Fibroblast of lung (primary cell): ENCODE measurements at regions not wholly inside any gene's neighbourhood (a gene's known extent, or its start where the extent isn't known, plus 50 kb on each side); places are given as distances from the start of the nearest gene placed in this dataset.

Experiments
- CTCF ChIP-seq, 2 donors: IDR thresholded peaks in 1 of 2; conservative IDR thresholded peaks in 1 of 2; 1 replicate in 1 of 2; 2 replicates in 1 of 2; pipeline ENCODE4 v1.5.1; 2011 to 2012; ENCODE audit warnings: low read length in 2 of 2, control low read depth in 1 of 2, inconsistent platforms in 1 of 2, low read depth in 1 of 2, mild to moderate bottlenecking in 1 of 2
- EZH2 ChIP-seq: IDR thresholded peaks from 2 replicates; pipeline ENCODE4 v1.5.1; 2012; ENCODE audit warnings: low read length, control low read depth, mild to moderate bottlenecking; ENCODE audit errors: missing control alignments

DNA sequence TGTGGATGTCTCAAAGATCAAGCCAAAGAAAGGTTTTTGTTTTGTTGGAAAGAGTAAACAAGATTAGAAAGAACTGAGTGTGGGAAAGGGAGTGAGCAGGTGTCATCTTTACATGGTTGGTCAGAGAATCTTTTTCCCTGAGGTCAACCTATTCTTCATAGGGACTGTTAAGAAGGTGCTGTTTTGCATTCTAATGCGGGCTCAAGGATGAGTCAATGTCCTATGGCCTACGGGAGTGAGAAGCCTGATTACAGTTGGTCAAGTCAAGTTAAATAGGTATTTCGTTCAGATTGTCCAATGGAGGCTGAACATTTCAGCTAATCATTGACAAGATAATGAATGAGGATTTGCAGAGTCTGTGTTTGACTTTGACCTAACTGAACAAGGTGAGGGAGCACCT, 491.2 kb upstream of the PDZRN3 start:
- TF ChIP-seq CTCF (conservative IDR thresholded peaks at IDR 0.05 in 1 of 2, IDR thresholded peaks at IDR 0.05 in 1 of 2; ENCODE audit: low read depth in 1 of 2, low read length in 2 of 2) (no peak), EZH2 (no peak)
